SW 1271 (cell line): ENCODE measurements at regions not wholly inside any gene's neighbourhood (a gene's known extent, or its start where the extent isn't known, plus 50 kb on each side); places are given as distances from the start of the nearest gene placed in this dataset.
"Not testable (repeated sequence)": the region's sequence is repeated elsewhere in the genome, so short reads cannot be mapped to it uniquely, and the experiment has no call there.

Experiments
- DNase-seq, 2 experiments: peaks; one replicate each; lab custom pipeline; 2025; lab: John Stamatoyannopoulos, UW

DNA sequence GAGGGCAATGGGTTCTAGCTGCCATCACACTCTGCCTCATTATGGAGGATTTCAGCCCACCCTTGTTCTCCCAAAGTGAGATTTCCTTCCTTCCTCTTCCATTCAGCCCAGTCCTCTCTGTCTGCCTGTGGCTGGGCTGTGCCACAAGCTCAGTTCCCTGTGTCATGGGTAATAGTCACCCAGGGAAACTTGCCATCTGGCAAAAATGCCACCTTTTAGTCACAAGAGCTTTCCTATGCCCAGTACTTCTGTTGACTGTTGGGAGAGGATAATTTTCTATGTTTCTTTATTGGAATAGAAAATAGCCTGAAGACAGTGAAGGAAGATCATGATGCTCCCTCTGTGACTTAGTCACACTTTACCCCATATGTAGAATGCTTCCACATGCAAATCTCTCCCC is 71.4 kb downstream of the TLR4 start:
- DNase-seq, result no peak

DNA sequence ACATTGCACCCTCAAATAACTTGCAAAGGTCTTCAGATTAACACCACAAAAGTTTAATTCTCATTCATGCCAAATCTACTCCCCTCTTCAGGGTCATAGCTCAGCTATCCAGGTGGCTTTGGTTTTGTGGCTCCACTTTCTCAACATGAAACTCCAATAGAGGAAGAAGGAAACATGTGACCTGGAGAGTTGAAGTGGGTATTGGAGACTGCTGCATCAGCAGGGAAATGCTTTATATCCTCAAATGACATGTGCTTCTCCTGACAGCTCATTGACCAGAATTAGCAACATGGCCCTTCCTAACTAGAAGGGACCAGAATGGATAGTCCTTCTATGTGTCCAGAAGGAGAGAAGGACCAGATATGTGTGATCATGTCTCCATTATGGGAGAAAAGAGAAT is 73.6 kb downstream of the TLR4 start:
- no peak for DNase-seq

DNA sequence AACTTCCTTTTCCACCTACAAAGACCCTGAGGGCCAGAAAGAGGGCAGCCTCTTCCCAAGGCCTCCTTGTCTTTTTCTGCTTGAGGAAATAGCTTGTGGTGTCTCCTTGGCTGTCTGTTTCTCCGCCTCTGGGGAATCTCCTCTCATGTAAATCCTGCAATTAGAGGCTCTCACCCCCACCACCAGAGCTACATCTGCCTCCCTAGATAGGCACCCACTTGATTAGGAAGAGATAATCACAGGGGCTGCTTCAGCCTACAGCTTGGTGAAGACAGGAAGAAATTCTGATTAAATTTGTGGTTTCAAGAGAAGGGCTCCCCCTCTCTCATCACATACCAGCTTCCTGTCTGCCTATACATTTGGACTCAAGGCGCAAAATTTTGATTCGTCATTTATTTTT is 75.6 kb downstream of the TLR4 start:
- DNase-seq, result no peak

DNA sequence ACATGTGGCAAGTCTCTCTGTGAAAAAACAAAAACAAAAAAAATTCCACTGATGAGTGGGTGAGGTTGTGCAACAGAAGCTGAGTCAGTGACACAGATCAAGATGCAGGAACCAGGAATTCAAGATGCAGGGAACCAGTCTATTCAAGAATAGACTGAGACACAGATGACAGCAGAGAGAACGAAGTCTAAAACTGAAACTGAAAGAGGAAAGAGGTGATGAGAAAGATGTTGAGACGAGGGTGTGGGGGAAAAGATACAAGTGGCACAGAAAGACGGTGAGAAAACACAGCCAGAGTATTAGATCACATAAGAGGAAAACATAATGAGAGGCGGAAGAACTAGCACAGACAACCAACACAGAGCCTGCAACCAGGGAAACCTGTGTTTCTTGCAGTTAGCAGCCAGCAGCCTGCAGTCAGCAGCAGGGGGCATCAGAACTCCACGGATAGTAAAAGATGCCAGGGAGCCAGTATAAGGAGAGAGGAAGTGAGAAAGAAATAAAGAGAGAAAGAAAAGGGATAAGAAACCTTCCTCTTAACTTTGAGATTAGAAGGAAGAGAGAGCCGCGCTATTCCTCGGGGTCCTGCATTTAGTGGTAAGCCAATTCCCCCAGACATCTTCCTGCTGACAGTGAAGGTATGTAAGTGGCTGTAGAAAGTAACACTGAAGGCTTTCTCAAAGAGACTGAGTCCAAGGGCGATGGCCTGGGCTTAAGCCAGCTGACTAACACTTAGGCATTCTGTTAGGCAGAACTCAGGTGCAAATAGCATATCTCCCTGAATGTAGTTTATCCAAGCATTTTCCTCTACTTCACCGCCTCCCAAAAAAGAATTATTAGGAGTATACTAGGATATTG is 79.0 kb downstream of the TLR4 start:
- peak; percentile 18 to 42 for DNase-seq

DNA sequence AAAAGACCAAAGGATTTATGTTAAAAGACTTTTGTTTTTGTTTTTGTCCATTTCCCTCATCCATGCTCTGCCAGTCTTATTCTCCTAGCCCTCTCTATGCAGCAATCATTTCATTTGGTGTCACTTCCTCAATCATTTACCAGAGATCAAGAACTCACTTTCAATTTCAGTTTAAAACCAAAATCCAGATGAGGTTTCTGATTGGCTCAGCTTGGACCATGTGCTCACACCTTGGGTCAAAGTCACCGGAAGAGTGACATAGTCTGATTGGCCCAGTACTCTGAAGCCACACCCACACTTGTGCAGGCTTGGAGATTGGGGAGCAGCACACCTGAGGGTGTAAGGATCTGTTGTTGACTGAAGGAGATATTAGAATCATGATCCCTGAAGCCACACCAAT is 79.6 kb downstream of the TLR4 start:
- no peak for DNase-seq

DNA sequence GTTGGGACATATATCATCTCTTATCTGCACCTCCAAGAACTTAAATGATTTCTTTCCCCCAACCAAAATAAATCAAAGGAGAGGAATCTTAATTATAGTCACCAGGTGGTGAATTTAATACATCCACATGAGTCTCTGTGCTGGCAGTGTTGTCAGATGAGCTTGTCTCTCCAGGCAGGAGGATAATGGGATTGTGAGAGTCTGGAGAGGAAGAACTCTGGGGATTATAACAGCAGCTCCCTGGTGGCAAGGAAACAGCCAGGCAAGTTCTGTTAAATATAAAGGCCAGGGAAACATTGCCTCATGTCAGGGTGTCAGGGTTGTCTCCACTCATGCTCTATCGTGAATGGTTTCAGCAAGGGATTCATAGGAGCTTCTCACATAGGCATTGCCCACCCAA is 80.8 kb downstream of the TLR4 start:
- DNase-seq, result no peak

DNA sequence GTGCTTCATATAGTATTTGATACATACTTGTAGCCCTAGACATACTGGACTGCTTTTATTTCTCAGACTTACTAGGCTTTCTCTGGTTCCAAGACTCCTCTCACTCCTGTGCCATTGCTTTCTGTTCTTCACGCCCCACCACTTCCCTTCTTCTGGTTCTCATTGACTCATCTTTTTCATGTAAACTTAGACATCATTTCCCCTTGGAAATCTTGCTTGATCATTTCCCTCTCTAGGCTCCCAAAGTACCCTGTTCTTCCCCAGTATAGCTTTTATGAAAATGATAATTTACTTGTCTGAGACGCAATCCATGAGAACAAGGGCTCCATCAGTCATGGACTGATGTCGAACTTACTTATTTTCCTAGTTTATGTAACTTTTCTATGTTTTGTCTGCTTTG is 83.5 kb downstream of the TLR4 start:
- no peak for DNase-seq

DNA sequence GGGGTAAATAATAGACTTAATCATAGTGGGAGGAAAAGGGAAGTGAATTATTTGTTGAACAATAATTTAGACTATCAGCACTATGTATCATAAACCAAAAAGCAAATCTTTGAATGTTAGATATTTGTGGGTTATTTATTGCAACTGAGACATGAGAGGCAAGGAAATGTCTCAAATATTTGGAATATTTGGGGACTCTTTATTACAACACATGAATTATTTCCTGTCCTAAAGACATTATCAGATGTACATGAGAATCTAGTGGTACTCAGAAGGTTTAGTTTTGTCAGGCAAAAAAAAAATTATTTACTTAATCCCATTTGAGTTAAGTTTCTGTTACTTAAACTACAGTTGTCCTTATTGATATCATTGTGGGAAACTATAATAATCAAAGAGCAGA is 91.1 kb downstream of the TLR4 start:
- no peak for DNase-seq

DNA sequence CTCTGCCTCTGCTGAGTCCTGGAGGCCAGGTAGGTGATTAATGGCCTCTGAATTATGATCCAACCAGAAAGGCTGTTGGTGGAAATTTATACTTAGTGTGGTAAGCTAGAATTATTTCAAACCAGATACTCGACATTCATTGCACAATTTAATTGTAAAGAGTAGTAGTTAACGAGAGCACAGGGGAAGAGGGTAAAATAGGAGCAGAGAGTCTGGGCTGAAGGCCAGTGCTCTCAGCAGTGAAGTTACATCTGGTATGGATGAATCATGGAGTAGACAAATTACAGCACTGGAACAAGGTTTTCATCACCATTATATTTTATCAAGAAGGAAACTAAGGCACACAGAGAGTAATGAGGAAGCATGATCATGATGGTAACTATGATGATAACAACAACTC is 92.5 kb downstream of the TLR4 start:
- no peak for DNase-seq

DNA sequence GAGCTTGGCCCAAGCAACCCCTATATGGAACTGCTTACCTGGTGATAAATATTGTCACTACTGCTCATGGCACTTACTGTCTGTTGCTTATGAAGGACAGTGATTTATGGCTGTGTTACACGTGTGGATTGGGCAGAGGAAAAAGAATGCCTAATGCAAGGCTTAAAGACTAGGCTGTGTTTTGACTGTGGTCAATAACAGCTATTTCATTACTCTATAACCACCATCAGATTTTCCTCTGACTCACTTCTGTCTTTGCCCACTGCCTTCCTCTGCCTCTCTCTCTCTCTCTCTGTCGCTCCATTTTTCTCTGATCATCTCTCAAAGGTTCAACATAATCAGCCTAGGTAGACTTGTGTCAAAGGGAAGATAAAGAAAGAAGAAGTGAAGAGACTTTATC is 96.2 kb downstream of the TLR4 start:
- no peak for DNase-seq

DNA sequence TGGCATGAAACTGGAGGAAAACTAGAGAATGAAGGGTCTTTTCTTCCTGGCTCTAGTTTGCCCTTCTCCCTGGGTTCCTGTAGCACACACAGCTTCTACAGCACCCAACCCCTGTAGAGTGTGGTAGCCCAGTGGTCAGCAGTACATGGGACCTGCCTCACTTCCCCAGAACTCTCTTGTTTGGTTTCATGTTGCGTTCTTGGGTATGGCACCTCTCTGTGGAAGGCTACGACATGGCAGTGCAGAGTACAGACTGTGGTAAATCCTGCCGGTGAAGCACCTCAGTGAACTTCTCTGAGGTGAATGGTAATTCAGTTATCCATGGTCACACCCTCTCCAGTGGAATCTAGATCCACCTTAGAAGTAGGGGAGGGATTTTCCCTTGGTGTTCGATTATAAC is 105.5 kb downstream of the TLR4 start:
- no peak for DNase-seq

DNA sequence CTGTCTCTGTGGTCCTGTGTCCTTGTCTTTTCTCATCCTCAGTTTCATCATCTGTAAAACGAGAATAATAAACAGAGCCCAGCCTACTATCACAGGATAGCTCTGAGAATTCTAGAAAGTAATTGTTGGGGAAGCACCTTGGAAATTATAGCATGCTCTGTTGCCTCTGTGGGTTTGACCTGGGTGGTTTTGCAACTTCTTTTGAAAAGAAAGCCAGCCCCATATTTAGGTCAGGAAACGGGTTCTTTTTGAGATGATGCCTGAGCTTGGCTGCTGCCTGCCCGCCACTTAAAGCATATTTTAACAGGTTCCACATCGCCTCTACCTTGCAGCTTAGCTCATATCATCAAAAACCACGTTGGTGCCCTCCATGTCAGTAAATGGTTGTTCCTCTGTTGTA is 111.1 kb downstream of the TLR4 start:
- DNase-seq, result no peak

DNA sequence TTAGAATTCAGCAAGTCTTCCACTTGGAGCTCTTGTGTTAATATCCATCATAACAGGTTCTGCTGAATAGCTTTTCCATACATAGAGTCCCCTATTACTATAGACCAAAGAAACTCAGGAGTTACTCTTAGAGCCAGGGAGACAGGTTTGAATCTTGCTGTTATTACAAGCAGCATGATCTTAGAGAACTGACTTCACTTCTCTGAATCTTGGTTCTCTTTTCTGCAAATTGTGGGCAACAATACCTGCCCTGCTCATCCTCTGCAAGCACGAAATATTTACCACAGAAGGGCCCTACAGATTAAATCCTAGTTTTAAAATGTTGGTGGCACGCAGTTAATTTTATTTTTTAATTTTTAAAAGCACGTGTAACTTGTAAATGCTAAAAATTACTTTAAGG is 111.7 kb downstream of the TLR4 start:
- no peak for DNase-seq

DNA sequence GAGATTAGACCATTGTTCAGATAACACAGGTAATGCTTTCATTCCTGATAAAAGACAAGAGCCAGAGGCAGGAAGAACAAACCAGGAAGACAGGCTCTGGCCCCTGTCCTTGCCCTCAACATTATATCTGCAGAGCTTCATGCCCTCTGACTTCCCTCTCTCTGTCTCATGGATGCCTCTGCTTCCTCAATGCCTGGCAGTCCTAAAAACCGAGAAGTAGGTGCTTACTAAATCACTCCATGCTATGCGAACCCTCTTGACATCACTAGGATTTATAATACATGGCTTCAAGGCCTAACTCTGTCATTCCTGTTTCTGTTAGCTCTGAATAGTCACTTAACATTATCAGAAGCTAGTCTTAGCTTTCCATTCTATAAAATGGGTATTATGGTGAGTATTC is 117.8 kb downstream of the TLR4 start:
- no peak for DNase-seq

DNA sequence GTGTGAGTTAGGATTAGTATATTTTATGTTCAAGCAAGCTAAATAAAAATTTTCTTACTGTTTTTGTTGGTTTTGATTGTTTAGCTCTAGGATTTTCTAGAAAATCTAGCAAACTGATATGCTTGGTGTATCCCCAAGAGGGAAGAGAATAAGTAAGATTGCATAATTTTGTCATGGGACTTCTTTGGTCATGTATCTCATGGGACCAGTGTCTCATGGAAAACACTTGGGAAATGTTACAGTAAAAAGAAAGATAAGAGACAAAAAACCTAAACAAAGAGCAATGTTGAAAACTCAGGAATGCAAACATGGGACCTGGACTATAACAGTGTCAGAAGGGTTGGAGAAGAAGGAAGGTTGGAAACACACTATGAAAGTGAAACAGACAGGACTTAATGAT is 119.4 kb downstream of the TLR4 start:
- no peak for DNase-seq

DNA sequence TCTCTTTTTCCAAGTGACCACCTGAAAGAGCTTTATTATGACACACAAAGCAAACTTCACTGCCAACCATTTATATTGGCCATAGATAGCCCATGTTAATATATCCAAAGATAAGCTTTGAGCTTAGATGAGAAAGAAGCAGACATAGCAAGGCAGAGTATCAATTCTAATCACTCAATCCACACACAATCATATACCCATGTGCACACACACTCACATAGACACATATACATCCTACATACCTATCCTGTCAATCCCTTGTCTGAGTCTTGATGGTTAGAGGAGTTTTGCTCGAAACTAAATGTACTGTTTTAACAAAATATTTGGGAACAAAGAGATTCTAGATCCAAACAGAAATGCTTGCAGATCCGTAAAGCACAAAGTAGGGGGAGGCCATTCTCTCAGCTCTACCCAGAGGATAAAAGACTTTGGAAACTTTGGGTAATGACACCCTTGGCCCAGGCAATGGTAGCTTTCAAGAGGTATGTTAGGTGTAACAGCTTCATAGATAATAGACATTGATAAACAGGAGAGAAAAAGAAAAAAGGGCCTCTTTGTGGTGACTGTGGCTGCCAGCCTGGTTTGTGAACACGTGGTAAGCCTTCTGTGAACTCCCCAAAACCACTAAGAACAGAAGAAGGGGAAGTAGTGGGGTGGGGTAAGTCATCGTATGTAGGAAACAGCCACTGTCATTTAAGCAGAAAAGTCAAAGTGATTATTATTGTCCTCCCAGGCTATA is 121.6 kb downstream of the TLR4 start:
- DNase-seq, result no peak

DNA sequence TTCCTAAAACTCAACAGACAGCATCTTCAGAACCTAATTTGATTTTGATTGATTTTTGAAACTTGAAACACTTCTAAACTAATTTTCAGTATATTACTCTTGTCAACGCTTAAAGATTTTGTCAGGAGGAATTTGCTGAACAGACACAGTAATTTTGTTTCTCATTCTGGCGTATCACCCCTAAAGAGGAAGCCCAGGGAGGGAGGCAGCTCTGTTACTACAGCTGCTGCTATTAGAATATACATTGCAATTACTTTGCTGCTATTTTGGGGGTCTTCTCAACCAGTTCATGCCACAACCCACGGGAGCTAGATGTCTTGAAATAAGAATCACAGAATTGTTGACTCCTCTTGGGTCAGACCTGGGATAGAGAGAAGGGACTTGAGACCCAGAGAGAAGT is 122.6 kb downstream of the TLR4 start:
- DNase-seq, result no peak

DNA sequence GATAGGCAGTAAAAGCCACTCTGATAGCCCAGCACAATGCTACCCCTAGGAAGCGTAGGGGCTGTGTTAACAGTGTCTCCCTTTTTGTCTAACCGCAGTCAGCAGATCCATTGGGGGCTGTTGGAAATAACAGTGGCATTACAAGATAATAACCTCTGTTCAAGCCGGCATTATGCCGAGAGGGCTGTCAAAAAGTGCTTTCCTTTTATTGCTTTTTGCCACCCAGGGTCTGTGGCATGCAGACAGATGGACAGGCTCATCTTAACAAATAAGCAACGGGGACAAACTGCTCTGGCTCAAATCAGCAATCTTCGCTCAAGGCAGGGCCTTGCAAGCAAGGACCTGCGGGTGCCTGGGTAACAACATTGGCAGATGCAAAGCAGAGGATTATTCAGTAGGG is 123.3 kb downstream of the TLR4 start:
- DNase-seq, result no peak

DNA sequence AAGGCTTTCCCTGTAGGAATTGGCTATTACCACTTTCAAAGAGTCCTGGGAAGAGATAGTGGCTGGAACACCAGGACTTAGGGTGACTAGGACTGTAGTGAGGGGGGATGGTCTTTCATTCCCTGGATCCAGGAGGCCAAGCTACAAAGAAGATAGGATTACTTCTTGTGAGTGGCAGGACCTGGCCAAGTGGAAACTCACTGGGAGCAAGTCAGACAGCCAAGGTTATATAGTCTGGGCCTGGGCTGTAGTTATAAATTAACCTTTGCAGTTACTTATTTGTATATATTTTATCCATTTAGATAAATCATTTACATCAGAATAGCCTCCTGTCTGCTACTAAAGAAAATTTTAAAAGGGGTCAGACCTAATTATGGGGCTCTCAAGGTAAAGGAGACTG is 124.3 kb downstream of the TLR4 start:
- no peak for DNase-seq

DNA sequence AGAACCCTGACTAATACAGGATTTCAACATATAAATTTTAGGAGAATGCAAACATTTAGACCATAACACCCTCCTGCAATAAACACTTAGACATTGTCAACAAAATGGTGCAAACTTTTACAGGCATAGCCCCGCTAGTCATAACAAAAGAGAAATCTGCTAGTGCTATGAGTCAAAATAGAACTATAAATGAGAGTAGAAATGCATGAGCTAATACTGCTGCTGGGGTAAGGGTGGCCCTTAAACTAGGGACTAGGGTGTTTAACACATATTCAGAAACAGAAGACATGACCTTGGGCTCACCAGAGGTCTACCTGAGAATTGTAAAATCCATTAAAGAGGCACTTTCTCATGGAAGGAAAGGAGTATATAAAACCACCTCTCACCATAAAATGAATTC is 131.6 kb downstream of the TLR4 start:
- DNase-seq, result no peak

DNA sequence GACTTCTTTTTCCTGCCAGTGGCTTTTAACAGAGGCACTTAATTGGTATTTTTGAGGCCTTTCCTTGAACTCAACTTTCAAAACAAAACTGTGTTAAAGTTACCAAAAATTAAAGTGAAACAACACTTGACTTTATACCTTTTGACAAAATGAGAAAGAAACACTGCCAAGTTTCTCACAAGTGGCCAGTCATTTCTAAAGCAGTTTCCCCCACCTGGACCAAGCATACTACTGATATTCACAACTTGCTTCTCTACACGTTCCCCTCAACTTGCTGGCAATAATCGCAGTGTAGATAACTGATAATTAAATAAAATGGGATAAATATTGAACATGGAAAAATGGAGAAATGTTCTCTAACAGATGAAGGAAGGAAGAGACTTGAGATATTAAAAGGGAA is 135.7 kb downstream of the TLR4 start:
- DNase-seq, result no peak

DNA sequence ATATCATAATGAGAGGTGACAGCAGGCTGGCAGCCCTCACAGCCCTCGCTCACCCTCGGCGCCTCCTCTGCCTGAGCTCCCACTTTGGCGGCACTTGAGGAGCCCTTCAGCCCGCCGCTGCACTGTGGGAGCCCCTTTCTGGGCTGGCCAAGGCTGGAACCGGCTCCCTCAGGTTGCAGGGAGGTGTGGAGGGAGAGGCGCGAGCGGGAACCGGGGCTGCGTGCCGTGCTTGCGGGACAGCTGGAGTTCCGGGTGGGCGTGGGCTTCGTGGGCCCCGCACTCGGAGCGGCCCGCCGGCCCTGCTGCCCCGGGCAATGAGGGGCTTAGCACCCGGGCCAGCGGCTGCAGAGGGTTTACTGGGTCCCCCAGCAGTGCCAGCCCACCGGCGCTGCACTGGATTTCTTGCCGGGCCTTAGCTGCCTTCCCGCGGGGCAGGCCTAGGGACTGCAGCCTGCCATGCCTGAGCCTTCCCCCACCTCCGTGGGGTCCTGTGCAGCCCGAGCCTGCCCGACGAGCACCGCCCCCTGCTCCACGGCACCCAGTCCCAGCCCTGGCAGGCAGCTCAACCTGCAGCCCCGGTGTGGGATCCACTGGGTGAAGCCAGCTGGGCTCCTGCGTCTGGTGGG is 147.7 kb downstream of the TLR4 start:
- not testable (repeated sequence) for DNase-seq

DNA sequence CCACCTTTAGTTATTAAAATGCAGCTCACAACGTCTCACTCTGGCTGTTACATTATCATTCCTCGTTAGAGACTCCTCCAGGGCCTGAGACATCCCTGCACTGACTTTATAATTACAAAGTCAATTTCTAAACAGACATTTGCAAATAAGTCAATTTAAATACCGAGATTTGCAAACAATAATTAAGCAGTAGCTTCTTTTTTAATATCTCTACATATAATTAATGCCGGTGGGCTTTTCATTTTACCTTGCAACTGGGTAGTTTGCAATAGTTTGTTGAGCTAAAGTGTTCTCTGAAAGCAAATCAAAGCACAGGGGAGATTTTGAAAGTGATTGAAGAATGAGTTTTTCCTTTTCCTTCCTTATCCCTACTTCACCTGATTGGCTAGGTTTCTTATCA is 154.4 kb downstream of the TLR4 start:
- DNase-seq, result no peak
